ENCODE measurements at regions not wholly inside any gene's neighbourhood (a gene's known extent, or its start where the extent isn't known, plus 50 kb on each side); places are given as distances from the start of the nearest gene placed in this dataset.

- Histone ChIP-seq H2AFZ (ENCODE audit: insufficient read depth, low read depth, low read length, poor library complexity, severe bottlenecking) (no peak overlapping the region), H3K79me2 (ENCODE audit: insufficient read depth, low read length) (no peaks in the 10 kb centered on the region), H3K27me3 (ENCODE audit: control insufficient read depth in 2 of 2, insufficient read depth in 2 of 2, low read length in 2 of 2) (no peaks in the 10 kb centered on the region), H4K20me1 (ENCODE audit: insufficient read depth, low read length) (no peaks in the 10 kb centered on the region), H3K27ac (ENCODE audit: low read depth in 1 of 2, low read length in 2 of 2) (no peak overlapping the region), H3K36me3 (replicated peaks in 1 of 2; ENCODE audit: control insufficient read depth in 1 of 2, insufficient read depth in 2 of 2, low read length in 2 of 2) (no peaks in the 10 kb centered on the region), H3K9me3 (replicated peaks in 1 of 2; ENCODE audit: control insufficient read depth in 1 of 2, insufficient read depth in 1 of 2, low read length in 2 of 2) (no peaks in the 10 kb centered on the region), H3K4me1 (ENCODE audit: control insufficient read depth in 1 of 2, insufficient read depth in 2 of 2, low read length in 2 of 2) (peaks cover 15 to 19% of the 10 kb centered on the region in 2 donors), H3K9ac (ENCODE audit: insufficient read depth, low read length, poor library complexity, severe bottlenecking) (no peak overlapping the region), H3K4me3 (replicated peaks in 1 of 3; ENCODE audit: low read depth in 2 of 3, low read length in 3 of 3) (no peak overlapping the region), H3K4me2 (replicated peaks; ENCODE audit: extremely low read depth, low read length, poor library complexity, severe bottlenecking) (no peak overlapping the region)
- no CpG with 5 or more reads among the region's 1 CpG for WGBS (ENCODE audit: insufficient coverage)
- intact Hi-C loops (cut with micrococcal nuclease) = no loop called here
- no peak for DNase-seq
- TF ChIP-seq CTCF (IDR thresholded peaks at IDR 0.05) = no peak
- H3K27me3 Mint-ChIP-seq (ENCODE audit: low read depth in 3 of 3) = peaks cover 3 to 5% (median 5%) of the 10 kb centered on the region in 3 donors
- H3K4me3 Mint-ChIP-seq = no peak overlapping the region
- peaks cover 0 to 2% (median 0%) of the 10 kb centered on the region in 7 donors for H3K9me3 Mint-ChIP-seq
- peaks cover 8% of the 10 kb centered on the region for H3K4me1 Mint-ChIP-seq
- no peaks in the 10 kb centered on the region for H3K36me3 Mint-ChIP-seq
- no peak overlapping the region for H3K27ac Mint-ChIP-seq
These were observed 358.1 kb upstream of the ZNF32 start for GRCh38 chr10:44006771-44007170.

- WGBS (ENCODE audit: insufficient coverage) = 79% methylated on average over 8 of the region's 12 CpGs
- Histone ChIP-seq H3K4me3 (replicated peaks in 1 of 3; ENCODE audit: low read depth in 2 of 3, low read length in 3 of 3) (no peak overlapping the region), H3K36me3 (replicated peaks in 1 of 2; ENCODE audit: control insufficient read depth in 1 of 2, insufficient read depth in 2 of 2, low read length in 2 of 2) (no peaks in the 10 kb centered on the region), H3K27ac (ENCODE audit: low read depth in 1 of 2, low read length in 2 of 2) (no peak overlapping the region), H3K4me2 (replicated peaks; ENCODE audit: extremely low read depth, low read length, poor library complexity, severe bottlenecking) (no peak overlapping the region), H3K79me2 (ENCODE audit: insufficient read depth, low read length) (no peaks in the 10 kb centered on the region), H4K20me1 (ENCODE audit: insufficient read depth, low read length) (no peaks in the 10 kb centered on the region), H2AFZ (ENCODE audit: insufficient read depth, low read depth, low read length, poor library complexity, severe bottlenecking) (no peak overlapping the region), H3K27me3 (ENCODE audit: control insufficient read depth in 2 of 2, insufficient read depth in 2 of 2, low read length in 2 of 2) (no peaks in the 10 kb centered on the region), H3K4me1 (ENCODE audit: control insufficient read depth in 1 of 2, insufficient read depth in 2 of 2, low read length in 2 of 2) (peaks cover 15 to 19% of the 10 kb centered on the region in 2 donors), H3K9me3 (replicated peaks in 1 of 2; ENCODE audit: control insufficient read depth in 1 of 2, insufficient read depth in 1 of 2, low read length in 2 of 2) (no peaks in the 10 kb centered on the region), H3K9ac (ENCODE audit: insufficient read depth, low read length, poor library complexity, severe bottlenecking) (no peak overlapping the region)
- no peak overlapping the region for H3K27ac Mint-ChIP-seq
- no peak for TF ChIP-seq CTCF (IDR thresholded peaks at IDR 0.05)
- no peak for DNase-seq
- no peak overlapping the region for H3K4me3 Mint-ChIP-seq
- peaks cover 3 to 5% (median 4%) of the 10 kb centered on the region in 3 donors for H3K27me3 Mint-ChIP-seq (ENCODE audit: low read depth in 3 of 3)
- H3K4me1 Mint-ChIP-seq = peaks cover 8% of the 10 kb centered on the region
- intact Hi-C loops (cut with micrococcal nuclease) = no loop called here
- H3K9me3 Mint-ChIP-seq = peaks cover 0 to 2% (median 0%) of the 10 kb centered on the region in 7 donors
- H3K36me3 Mint-ChIP-seq = no peaks in the 10 kb centered on the region
These were observed 357.1 kb upstream of the ZNF32 start for GRCh38 chr10:44005788-44006099.
